ENCODE measurements at regions not wholly inside any gene's neighbourhood (a gene's known extent, or its start where the extent isn't known, plus 50 kb on each side); places are given as distances from the start of the nearest gene placed in this dataset.

DNA sequence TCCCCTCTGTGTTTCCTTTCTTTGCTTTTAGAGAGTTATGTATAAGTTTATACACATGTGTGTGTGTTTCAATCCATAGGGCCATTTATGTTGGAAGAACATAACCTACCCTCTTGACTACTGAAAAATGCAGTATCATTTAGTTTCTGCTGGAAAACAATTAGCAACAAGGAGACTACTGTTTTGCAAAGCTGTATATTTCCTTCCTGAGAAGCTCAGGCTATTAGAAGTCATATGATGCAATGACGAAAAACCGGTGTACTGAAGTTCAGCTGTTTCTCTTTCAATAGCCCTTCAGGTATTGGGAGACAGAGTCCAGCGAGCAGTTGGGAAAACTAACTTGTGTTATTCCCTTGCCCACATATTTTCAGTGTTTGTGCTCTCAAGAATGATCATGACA lies 447.7 kb upstream of the GYPC start:
- Histone ChIP-seq H3K36me3 (no peaks in the 10 kb centered on the region), H3K27me3 (ENCODE audit: insufficient read depth, low read depth, severe bottlenecking) (peaks cover 16% of the 10 kb centered on the region), H3K27ac (no peak overlapping the region), H3K9me3 (ENCODE audit: severe bottlenecking) (no peaks in the 10 kb centered on the region), H3K4me3 (ENCODE audit: low read depth, low read length) (no peak overlapping the region)
- TF ChIP-seq, protein P1, sequence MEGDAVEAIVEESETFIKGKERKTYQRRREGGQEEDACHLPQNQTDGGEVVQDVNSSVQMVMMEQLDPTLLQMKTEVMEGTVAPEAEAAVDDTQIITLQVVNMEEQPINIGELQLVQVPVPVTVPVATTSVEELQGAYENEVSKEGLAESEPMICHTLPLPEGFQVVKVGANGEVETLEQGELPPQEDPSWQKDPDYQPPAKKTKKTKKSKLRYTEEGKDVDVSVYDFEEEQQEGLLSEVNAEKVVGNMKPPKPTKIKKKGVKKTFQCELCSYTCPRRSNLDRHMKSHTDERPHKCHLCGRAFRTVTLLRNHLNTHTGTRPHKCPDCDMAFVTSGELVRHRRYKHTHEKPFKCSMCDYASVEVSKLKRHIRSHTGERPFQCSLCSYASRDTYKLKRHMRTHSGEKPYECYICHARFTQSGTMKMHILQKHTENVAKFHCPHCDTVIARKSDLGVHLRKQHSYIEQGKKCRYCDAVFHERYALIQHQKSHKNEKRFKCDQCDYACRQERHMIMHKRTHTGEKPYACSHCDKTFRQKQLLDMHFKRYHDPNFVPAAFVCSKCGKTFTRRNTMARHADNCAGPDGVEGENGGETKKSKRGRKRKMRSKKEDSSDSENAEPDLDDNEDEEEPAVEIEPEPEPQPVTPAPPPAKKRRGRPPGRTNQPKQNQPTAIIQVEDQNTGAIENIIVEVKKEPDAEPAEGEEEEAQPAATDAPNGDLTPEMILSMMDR (IDR thresholded peaks at IDR 0.05; ENCODE audit: low read depth, low read length): no peak
- no peak for DNase-seq

DNA sequence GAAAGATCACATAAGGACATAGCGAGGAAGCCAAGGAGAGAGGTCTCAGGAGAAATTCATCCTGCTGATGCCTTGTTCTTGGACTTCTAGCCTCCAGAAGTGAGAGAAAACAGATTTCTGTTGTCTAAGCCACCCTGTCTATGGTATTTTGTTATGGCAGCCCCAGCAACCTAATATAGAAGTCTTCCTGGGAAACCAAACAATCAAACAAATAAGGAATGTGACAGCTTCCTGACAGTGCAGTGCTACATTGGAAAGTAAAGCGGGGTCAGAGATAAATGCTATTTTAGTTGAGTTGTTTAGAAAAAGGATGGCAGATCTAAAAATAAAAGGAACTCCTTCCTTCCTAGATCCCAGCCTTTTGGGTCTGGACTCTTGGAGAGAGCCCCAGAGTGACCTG lies 443.2 kb upstream of the GYPC start:
- Histone ChIP-seq H3K36me3 (no peaks in the 10 kb centered on the region), H3K27me3 (ENCODE audit: insufficient read depth, low read depth, severe bottlenecking) (peaks cover 13% of the 10 kb centered on the region), H3K27ac (no peak overlapping the region), H3K4me3 (ENCODE audit: low read depth, low read length) (no peak overlapping the region), H3K9me3 (ENCODE audit: severe bottlenecking) (no peaks in the 10 kb centered on the region)
- TF ChIP-seq, protein P1 (IDR thresholded peaks at IDR 0.05; ENCODE audit: low read depth, low read length): no peak
- no peak for DNase-seq

DNA sequence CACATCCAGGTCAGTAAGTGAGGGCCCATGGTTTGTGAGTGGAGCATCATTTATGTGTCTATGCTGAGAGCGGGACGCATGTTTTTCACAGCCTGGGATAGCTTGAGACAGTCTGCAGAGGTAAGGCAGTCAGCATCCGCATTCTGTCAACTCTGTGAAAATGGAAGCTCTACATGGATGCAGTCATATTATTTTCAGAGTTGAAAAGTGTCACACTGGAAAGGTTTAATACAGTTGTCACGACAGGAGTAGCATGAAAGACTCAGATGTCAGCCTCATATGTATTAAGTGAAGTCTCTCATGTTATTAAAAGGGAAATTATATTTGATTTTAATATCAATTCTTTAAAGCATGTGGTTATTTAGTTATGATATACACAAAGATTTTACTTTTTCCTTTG lies 436.9 kb upstream of the GYPC start:
- no peaks in the 10 kb centered on the region for H3K9me3 ChIP-seq (ENCODE audit: severe bottlenecking)
- H3K27me3 ChIP-seq (ENCODE audit: insufficient read depth, low read depth, severe bottlenecking): peaks cover 9% of the 10 kb centered on the region
- no peak overlapping the region for H3K27ac ChIP-seq
- TF ChIP-seq, protein P1 (IDR thresholded peaks at IDR 0.05; ENCODE audit: low read depth, low read length): no peak
- no peak for DNase-seq
- no peak overlapping the region for H3K4me3 ChIP-seq (ENCODE audit: low read depth, low read length)
- no peaks in the 10 kb centered on the region for H3K36me3 ChIP-seq

DNA sequence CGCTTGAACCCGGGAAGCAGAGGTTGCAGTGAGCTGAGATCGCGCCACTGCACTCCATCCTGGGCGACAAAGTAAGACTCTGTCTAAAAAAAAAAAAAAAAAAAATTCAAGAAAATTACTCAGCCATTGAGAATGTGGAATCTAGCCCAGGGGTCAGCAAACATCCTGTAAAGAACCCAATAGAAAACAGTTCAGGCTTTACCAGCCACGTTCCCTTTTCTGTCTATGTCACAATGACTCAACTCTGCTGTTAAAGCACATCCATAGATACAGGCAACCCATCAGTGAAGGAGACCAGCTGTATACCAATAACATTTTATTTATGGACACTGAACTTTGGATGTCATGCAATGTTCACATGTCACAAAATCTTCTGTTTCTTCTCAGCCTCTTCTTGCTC lies 435.6 kb upstream of the GYPC start:
- no peaks in the 10 kb centered on the region for H3K9me3 ChIP-seq (ENCODE audit: severe bottlenecking)
- no peaks in the 10 kb centered on the region for H3K36me3 ChIP-seq
- no peak overlapping the region for H3K27ac ChIP-seq
- H3K4me3 ChIP-seq (ENCODE audit: low read depth, low read length): no peak overlapping the region
- TF ChIP-seq, protein P1 (IDR thresholded peaks at IDR 0.05; ENCODE audit: low read depth, low read length): no peak
- peaks cover 7% of the 10 kb centered on the region for H3K27me3 ChIP-seq (ENCODE audit: insufficient read depth, low read depth, severe bottlenecking)
- DNase-seq: no peak

DNA sequence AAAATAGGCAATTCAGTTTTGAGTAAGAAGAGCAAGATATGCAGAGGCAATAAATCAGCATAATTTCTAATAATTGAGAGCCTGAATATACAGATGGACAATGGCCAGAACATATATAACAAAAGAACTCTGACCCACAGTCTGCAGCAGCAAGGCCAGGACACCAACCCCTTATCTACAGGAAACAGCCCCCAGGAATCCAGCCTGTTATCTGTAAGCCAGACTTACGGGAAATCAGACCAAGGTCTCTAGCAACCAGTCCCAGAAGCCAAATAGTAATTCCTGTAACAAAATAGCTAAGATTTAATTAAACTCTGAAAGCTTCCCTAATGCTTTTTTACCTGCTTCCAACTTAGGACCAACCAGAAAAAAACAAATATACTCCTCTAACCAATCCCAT lies 434.5 kb upstream of the GYPC start:
- Histone ChIP-seq H3K27me3 (ENCODE audit: insufficient read depth, low read depth, severe bottlenecking) (peaks cover 6% of the 10 kb centered on the region), H3K9me3 (ENCODE audit: severe bottlenecking) (no peaks in the 10 kb centered on the region), H3K36me3 (no peaks in the 10 kb centered on the region), H3K4me3 (ENCODE audit: low read depth, low read length) (no peak overlapping the region), H3K27ac (no peak overlapping the region)
- TF ChIP-seq, protein P1 (IDR thresholded peaks at IDR 0.05; ENCODE audit: low read depth, low read length): no peak
- DNase-seq: no peak

DNA sequence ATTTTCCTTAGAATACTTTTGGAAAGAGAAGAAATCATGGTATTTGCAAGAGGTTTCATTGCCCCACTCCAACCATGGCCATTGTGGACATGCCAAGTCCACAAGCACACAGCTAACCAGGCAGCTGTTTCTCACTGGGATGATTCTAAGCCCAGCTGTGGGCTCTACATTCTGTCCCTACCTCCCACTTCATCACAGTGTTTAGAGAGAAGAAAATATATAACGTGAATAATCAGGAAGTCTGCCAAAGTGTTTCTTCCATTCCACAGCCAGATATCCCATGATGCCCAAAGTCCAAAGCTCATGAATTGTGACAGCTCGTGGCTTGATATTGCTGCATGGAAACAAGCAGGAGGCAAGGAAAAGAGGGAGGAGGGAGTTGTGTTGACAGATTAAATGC lies 433.7 kb upstream of the GYPC start:
- no peak for DNase-seq
- Histone ChIP-seq H3K36me3 (no peaks in the 10 kb centered on the region), H3K9me3 (ENCODE audit: severe bottlenecking) (no peaks in the 10 kb centered on the region), H3K4me3 (ENCODE audit: low read depth, low read length) (no peak overlapping the region), H3K27me3 (ENCODE audit: insufficient read depth, low read depth, severe bottlenecking) (peaks cover 6% of the 10 kb centered on the region), H3K27ac (no peak overlapping the region)
- TF ChIP-seq, protein P1 (IDR thresholded peaks at IDR 0.05; ENCODE audit: low read depth, low read length): no peak
